K562 (cell line): ENCODE measurements at regions not wholly inside any gene's neighbourhood (a gene's known extent, or its start where the extent isn't known, plus 50 kb on each side); places are given as distances from the start of the nearest gene placed in this dataset.

ENCODE experiments used
- BCOR ChIP-seq: fragments of 450-650 bp; IDR thresholded peaks from 2 replicates; pipeline ENCODE4 v1.6.1; 2016
- C11orf30 ChIP-seq: fragments of 450-650 bp; IDR thresholded peaks from 2 replicates; pipeline ENCODE4 v1.6.1; 2016; ENCODE audit warnings: low read depth, mild to moderate bottlenecking
- CBX5 ChIP-seq: IDR thresholded peaks from 2 replicates; pipeline ENCODE4 v1.6.1; 2014; ENCODE audit warnings: low read depth, borderline replicate concordance
- ETV5 ChIP-seq: sonication (generic); formaldehyde crosslinking; IDR thresholded peaks from 2 replicates; pipeline ENCODE4 v1.4.0; 2020; ENCODE audit warnings: low read depth, mild to moderate bottlenecking, missing genetic modification reagents
- FOXP1 ChIP-seq: sonication (generic); formaldehyde crosslinking; IDR thresholded peaks from 2 replicates; pipeline ENCODE4 v1.8.0; 2022; ENCODE audit warnings: mild to moderate bottlenecking, missing genetic modification reagents
- HIVEP1 ChIP-seq: fragments of 250-450 bp; sonication (Bioruptor Pico); IDR thresholded peaks from 2 replicates; pipeline ENCODE4 v1.4.0; 2020; ENCODE audit warnings: mild to moderate bottlenecking
- JUND ChIP-seq, 2 experiments: IDR thresholded peaks; 2 replicates in 1 of 2; 3 replicates in 1 of 2; pipeline ENCODE4 v1.6.1; 2011; ENCODE audit warnings: borderline replicate concordance in 2 of 2, low read depth in 2 of 2, low read length in 2 of 2, improper control_type of control experiment in 1 of 2, missing biosample characterization in 1 of 2, missing genetic modification characterization in 1 of 2, missing genetic modification reagents in 1 of 2
- PHF8 ChIP-seq: fragments of 200-600 bp; sonication (generic); IDR thresholded peaks from 2 replicates; pipeline ENCODE4 v1.6.1; 2012; ENCODE audit warnings: mixed run types, mild to moderate bottlenecking, inconsistent platforms, low read length, moderate library complexity, borderline replicate concordance
- PTTG1 ChIP-seq: fragments of 450-650 bp; IDR thresholded peaks from 2 replicates; pipeline ENCODE4 v1.6.1; 2016; ENCODE audit warnings: low read depth, mild to moderate bottlenecking, missing genetic modification characterization, missing compliant biosample characterization
- RFX1 ChIP-seq: fragments of 450-650 bp; IDR thresholded peaks from 2 replicates; pipeline ENCODE4 v1.6.1; 2016; ENCODE audit warnings: mild to moderate bottlenecking, moderate library complexity
- SAFB ChIP-seq: fragments of 200-400 bp; formaldehyde crosslinking; IDR thresholded peaks from 2 replicates; pipeline ENCODE4 v1.6.1; 2017; ENCODE audit warnings: low read depth, low read length, borderline replicate concordance
- SREBF2 ChIP-seq: sonication (generic); formaldehyde crosslinking; IDR thresholded peaks from 2 replicates; pipeline ENCODE4 v1.4.0; 2020; ENCODE audit warnings: mild to moderate bottlenecking, missing genetic modification reagents
- TAF7 ChIP-seq: fragments of 450-650 bp; IDR thresholded peaks from 2 replicates; pipeline ENCODE4 v1.6.1; 2016; ENCODE audit warnings: missing genetic modification characterization, missing compliant biosample characterization
- TGIF2 ChIP-seq: sonication (generic); formaldehyde crosslinking; IDR thresholded peaks from 2 replicates; pipeline ENCODE4 v1.8.1; 2022; ENCODE audit warnings: mild to moderate bottlenecking, missing genetic modification reagents, moderate library complexity
- XRCC4 ChIP-seq: IDR thresholded peaks from one replicate; pipeline ENCODE4 v1.6.1; 2011; ENCODE audit not compliant: insufficient read depth, insufficient read length; ENCODE audit errors: extremely low read depth
- ZKSCAN8 ChIP-seq: fragments of 200-800 bp; sonication (Bioruptor generic); IDR thresholded peaks from 2 replicates; pipeline ENCODE4 v1.6.1; 2016; ENCODE audit warnings: missing genetic modification characterization, missing compliant biosample characterization
- ZNF212 ChIP-seq: fragments of 450-650 bp; formaldehyde crosslinking; IDR thresholded peaks from 2 replicates; pipeline ENCODE4 v1.4.0; 2020; ENCODE audit warnings: mild to moderate bottlenecking
- ZNF444 ChIP-seq: fragments of 250-450 bp; sonication (Bioruptor Pico); IDR thresholded peaks from 2 replicates; pipeline ENCODE4 v1.4.0; 2020; ENCODE audit warnings: mild to moderate bottlenecking, moderate library complexity
- TF ChIP-seq, protein P1 (sequence below): fragments of 250-450 bp; sonication (Bioruptor Pico); IDR thresholded peaks from 2 replicates; pipeline ENCODE4 v1.8.0; 2022; ENCODE audit warnings: inconsistent platforms
- TF ChIP-seq, protein P2 (sequence below): fragments of 450-650 bp; IDR thresholded peaks from 2 replicates; pipeline ENCODE4 v1.6.1; 2016; ENCODE audit warnings: borderline replicate concordance
- TF ChIP-seq, protein P3 (sequence below): sonication (generic); formaldehyde crosslinking; IDR thresholded peaks from 2 replicates; pipeline ENCODE4 v1.8.0; 2022; ENCODE audit warnings: mild to moderate bottlenecking, missing genetic modification reagents
- TF ChIP-seq, protein P4 (sequence below): fragments of 450-650 bp; IDR thresholded peaks from 2 replicates; pipeline ENCODE4 v1.6.1; 2018; ENCODE audit not compliant: partially characterized antibody

DNA sequence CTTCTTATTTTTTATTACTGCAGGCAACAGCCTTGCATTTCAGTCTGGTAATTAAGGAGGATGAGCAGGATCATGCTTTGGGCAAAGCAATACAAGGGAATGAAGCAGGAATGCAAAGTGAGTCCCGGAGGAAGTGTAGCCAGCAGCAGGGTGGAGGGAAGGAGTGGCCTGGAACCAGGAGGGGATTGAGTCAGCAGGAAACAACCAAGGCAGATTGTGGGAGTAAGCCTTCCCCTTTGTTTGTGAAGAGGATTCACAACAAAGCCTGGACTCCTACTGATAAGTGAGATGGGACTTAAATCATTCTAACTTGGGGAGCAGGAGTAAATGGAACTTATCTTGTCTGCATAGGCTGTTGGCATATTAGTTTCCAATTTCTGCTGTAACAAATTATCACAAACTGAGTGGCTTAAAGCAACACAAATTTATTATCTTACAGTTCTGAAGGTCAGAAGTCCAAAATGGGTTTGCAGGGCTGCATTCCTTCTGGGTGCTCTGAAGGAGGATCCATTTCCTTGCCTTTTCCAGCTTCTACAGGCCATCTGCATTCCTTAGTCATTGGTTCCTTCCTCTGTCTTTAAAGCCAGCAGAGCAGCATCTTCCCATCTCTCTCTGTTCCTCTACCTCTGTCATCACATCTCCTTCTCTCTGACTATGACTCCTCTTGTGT is 93.2 kb upstream of the AP1S2 start (continued):
- TF ChIP-seq, protein P1, sequence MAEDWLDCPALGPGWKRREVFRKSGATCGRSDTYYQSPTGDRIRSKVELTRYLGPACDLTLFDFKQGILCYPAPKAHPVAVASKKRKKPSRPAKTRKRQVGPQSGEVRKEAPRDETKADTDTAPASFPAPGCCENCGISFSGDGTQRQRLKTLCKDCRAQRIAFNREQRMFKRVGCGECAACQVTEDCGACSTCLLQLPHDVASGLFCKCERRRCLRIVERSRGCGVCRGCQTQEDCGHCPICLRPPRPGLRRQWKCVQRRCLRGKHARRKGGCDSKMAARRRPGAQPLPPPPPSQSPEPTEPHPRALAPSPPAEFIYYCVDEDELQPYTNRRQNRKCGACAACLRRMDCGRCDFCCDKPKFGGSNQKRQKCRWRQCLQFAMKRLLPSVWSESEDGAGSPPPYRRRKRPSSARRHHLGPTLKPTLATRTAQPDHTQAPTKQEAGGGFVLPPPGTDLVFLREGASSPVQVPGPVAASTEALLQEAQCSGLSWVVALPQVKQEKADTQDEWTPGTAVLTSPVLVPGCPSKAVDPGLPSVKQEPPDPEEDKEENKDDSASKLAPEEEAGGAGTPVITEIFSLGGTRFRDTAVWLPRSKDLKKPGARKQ (CRISPR knock-in tag) = no peak
- no peak for TF ChIP-seq ZNF212 (CRISPR knock-in tag)
- TF ChIP-seq TGIF2 (CRISPR knock-in tag) = no peak
- no peak for TF ChIP-seq PTTG1 (tag)
- TF ChIP-seq, protein P2, sequence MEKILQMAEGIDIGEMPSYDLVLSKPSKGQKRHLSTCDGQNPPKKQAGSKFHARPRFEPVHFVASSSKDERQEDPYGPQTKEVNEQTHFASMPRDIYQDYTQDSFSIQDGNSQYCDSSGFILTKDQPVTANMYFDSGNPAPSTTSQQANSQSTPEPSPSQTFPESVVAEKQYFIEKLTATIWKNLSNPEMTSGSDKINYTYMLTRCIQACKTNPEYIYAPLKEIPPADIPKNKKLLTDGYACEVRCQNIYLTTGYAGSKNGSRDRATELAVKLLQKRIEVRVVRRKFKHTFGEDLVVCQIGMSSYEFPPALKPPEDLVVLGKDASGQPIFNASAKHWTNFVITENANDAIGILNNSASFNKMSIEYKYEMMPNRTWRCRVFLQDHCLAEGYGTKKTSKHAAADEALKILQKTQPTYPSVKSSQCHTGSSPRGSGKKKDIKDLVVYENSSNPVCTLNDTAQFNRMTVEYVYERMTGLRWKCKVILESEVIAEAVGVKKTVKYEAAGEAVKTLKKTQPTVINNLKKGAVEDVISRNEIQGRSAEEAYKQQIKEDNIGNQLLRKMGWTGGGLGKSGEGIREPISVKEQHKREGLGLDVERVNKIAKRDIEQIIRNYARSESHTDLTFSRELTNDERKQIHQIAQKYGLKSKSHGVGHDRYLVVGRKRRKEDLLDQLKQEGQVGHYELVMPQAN = no peak
- TF ChIP-seq RFX1 = no peak
- peak; percentile 61; the same call in 1 of the 2 replicates for TF ChIP-seq ETV5 (CRISPR knock-in tag)
- no peak for TF ChIP-seq ZNF444
- TF ChIP-seq, protein P3, sequence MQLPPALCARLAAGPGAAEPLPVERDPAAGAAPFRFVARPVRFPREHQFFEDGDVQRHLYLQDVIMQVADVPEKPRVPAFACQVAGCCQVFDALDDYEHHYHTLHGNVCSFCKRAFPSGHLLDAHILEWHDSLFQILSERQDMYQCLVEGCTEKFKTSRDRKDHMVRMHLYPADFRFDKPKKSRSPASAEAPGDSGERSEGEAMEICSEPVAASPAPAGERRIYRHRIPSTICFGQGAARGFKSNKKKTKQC (CRISPR knock-in tag) = no peak
- TF ChIP-seq TAF7 = no peak
- no peak for TF ChIP-seq CBX5
- no peak for TF ChIP-seq SREBF2 (CRISPR knock-in tag)
- TF ChIP-seq C11orf30 = no peak
- no peak for TF ChIP-seq XRCC4
- no peak for TF ChIP-seq SAFB
- TF ChIP-seq, protein P4, sequence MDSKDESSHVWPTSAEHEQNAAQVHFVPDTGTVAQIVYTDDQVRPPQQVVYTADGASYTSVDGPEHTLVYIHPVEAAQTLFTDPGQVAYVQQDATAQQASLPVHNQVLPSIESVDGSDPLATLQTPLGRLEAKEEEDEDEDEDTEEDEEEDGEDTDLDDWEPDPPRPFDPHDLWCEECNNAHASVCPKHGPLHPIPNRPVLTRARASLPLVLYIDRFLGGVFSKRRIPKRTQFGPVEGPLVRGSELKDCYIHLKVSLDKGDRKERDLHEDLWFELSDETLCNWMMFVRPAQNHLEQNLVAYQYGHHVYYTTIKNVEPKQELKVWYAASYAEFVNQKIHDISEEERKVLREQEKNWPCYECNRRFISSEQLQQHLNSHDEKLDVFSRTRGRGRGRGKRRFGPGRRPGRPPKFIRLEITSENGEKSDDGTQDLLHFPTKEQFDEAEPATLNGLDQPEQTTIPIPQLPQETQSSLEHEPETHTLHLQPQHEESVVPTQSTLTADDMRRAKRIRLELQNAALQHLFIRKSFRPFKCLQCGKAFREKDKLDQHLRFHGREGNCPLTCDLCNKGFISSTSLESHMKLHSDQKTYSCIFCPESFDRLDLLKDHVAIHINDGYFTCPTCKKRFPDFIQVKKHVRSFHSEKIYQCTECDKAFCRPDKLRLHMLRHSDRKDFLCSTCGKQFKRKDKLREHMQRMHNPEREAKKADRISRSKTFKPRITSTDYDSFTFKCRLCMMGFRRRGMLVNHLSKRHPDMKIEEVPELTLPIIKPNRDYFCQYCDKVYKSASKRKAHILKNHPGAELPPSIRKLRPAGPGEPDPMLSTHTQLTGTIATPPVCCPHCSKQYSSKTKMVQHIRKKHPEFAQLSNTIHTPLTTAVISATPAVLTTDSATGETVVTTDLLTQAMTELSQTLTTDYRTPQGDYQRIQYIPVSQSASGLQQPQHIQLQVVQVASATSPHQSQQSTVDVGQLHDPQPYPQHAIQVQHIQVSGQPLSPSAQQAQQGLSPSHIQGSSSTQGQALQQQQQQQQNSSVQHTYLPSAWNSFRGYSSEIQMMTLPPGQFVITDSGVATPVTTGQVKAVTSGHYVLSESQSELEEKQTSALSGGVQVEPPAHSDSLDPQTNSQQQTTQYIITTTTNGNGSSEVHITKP = peak; percentile 39
- no peak for TF ChIP-seq BCOR
- no peak for TF ChIP-seq HIVEP1
- TF ChIP-seq JUND (IDR thresholded peaks at IDR 0.05; ENCODE audit: borderline replicate concordance, low read depth, low read length) = peak; percentile 68
- peak; percentile 65; the same call in 2 of the 3 replicates for TF ChIP-seq JUND (tag; IDR thresholded peaks at IDR 0.05; ENCODE audit: borderline replicate concordance, low read depth, low read length)
- no peak for TF ChIP-seq PHF8
- TF ChIP-seq ZKSCAN8 (CRISPR knock-in tag) = no peak; the same call in 1 of the 2 replicates
- TF ChIP-seq FOXP1 = peak; percentile 77; the same call in 1 of the 2 replicates
